ENCODE measurements at regions not wholly inside any gene's neighbourhood (a gene's known extent, or its start where the extent isn't known, plus 50 kb on each side); places are given as distances from the start of the nearest gene placed in this dataset.

- TF ChIP-seq CTCF (IDR thresholded peaks at IDR 0.05; ENCODE audit: low read depth, low read length): no peak
- Histone ChIP-seq H3K4me3 (ENCODE audit: low read depth, low read length) (no peak overlapping the region), H3K9me3 (peaks cover 30% of the 10 kb centered on the region), H3K4me1 (no peaks in the 10 kb centered on the region), H3K36me3 (no peaks in the 10 kb centered on the region), H3K27me3 (peaks cover 6% of the 10 kb centered on the region)
- peak; percentile 88 for DNase-seq
Observed at GRCh38 chr2:16005389-16005788, 65.0 kb downstream of the MYCN start.

DNA sequence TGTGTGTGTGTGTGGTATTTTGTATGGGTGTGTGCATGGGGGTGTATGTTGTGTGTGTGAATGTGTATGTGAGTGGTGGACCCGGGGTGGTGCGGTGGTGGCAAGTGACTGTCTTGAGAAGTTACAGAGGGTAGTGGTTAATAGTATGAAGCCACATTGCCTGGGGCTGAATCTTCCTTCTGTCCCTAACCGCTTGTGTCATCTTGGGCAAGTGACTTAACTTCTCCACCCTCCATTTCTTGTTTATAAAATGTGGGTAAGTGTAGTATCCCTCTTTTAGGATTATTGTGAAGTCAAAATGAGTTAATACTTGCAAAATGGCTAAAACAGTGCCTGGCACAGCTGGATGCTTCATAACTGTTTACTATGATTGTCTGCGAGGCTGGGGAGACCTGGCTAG lies 63.5 kb downstream of the MYCN start:
- no peaks in the 10 kb centered on the region for H3K27me3 ChIP-seq
- no peaks in the 10 kb centered on the region for H3K4me1 ChIP-seq
- TF ChIP-seq CTCF (IDR thresholded peaks at IDR 0.05; ENCODE audit: low read depth, low read length): no peak

GRCh38 chr2:16003152-16003551 lies 62.8 kb downstream of the MYCN start:
- DNase-seq: peak; percentile 86
- Histone ChIP-seq H3K27me3 (no peaks in the 10 kb centered on the region), H3K36me3 (no peaks in the 10 kb centered on the region), H3K4me3 (ENCODE audit: low read depth, low read length) (no peak overlapping the region), H3K9me3 (peaks cover 28% of the 10 kb centered on the region), H3K4me1 (no peaks in the 10 kb centered on the region)
- no peak for TF ChIP-seq CTCF (IDR thresholded peaks at IDR 0.05; ENCODE audit: low read depth, low read length)

More for the DNA sequence above, 63.5 kb downstream of the MYCN start:
- Histone ChIP-seq H3K36me3 (no peaks in the 10 kb centered on the region), H3K4me3 (ENCODE audit: low read depth, low read length) (no peak overlapping the region), H3K9me3 (peaks cover 28% of the 10 kb centered on the region)
- DNase-seq: no peak

GRCh38 chr2:16002575-16002974 lies 62.2 kb downstream of the MYCN start:
- no peaks in the 10 kb centered on the region for H3K36me3 ChIP-seq
- no peak overlapping the region for H3K4me3 ChIP-seq (ENCODE audit: low read depth, low read length)
- H3K27me3 ChIP-seq: no peaks in the 10 kb centered on the region
- H3K4me1 ChIP-seq: no peaks in the 10 kb centered on the region
- peak; percentile 89 for DNase-seq
- H3K9me3 ChIP-seq: peaks cover 28% of the 10 kb centered on the region
- TF ChIP-seq CTCF (IDR thresholded peaks at IDR 0.05; ENCODE audit: low read depth, low read length): no peak

DNA sequence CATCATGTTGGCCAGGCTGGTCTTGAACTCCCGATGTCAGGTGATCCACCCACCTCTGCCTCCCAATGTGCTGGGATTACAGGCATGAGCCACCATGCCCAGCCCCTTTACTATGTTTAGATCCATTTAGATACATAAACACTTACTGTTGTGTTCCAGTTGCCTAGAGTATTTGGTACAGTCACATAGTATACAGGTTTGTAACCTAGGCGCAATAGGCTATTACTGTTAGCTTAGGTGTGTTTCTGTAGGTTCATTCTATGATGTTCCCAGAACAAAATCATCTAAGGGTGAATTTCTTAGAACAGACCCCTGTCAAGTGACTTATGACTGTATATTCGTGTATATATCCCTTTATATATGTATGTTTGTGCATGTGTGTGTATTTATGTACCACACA lies 61.8 kb downstream of the MYCN start:
- Histone ChIP-seq H3K4me1 (no peaks in the 10 kb centered on the region), H3K27me3 (no peaks in the 10 kb centered on the region), H3K36me3 (no peaks in the 10 kb centered on the region), H3K4me3 (ENCODE audit: low read depth, low read length) (no peak overlapping the region), H3K9me3 (peaks cover 27% of the 10 kb centered on the region)
- no peak for TF ChIP-seq CTCF (IDR thresholded peaks at IDR 0.05; ENCODE audit: low read depth, low read length)
- DNase-seq: no peak

DNA sequence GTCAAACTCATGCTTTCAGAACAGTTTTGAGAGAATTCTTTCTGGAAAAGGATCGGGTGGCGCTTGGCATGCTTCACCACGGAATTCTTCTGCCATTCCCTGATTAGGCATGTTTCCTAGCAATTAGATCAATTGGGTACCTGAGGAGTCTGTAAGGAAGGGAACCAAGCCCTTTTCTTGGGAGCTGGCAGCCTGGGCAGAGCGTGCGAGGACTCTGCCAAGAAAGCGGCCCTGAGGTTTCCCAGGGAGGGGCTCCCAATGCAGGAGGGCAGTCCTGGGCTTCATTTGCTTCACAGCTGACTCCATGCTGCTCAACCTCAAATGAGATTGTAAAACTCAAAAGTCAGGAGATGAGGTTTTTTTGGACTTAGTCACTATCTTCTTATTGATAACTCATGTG lies 60.3 kb downstream of the MYCN start:
- Histone ChIP-seq H3K27me3 (no peaks in the 10 kb centered on the region), H3K4me1 (no peaks in the 10 kb centered on the region), H3K9me3 (peaks cover 18% of the 10 kb centered on the region), H3K36me3 (no peaks in the 10 kb centered on the region), H3K4me3 (ENCODE audit: low read depth, low read length) (no peak overlapping the region)
- DNase-seq: no peak
- TF ChIP-seq CTCF (IDR thresholded peaks at IDR 0.05; ENCODE audit: low read depth, low read length): no peak
